KOPT-K1 (cell line): ENCODE measurements at regions not wholly inside any gene's neighbourhood (a gene's known extent, or its start where the extent isn't known, plus 50 kb on each side); places are given as distances from the start of the nearest gene placed in this dataset.

Source experiments
- H3K27ac ChIP-seq: fragments of 200-600 bp; sonication (generic); 2 replicates; pipeline ENCODE4 v1.5.1; 2016; ENCODE audit warnings: antibody characterized with exemption, mild to moderate bottlenecking, low read depth, low read length; ENCODE audit not compliant: poor library complexity, severe bottlenecking
- H3K36me3 ChIP-seq: fragments of 200-600 bp; sonication (generic); 2 replicates; pipeline ENCODE4 v1.5.1; 2017; ENCODE audit warnings: antibody characterized with exemption, mild to moderate bottlenecking, low read length, moderate library complexity; ENCODE audit not compliant: insufficient read depth
- H3K9me3 ChIP-seq: fragments of 200-600 bp; sonication (generic); 2 replicates; pipeline ENCODE4 v1.5.1; 2017; ENCODE audit warnings: antibody characterized with exemption, low read length, mild to moderate bottlenecking; ENCODE audit not compliant: insufficient read depth, poor library complexity, severe bottlenecking

GRCh38 chr4:58646126-58646525 is 1535.9 kb upstream of the IGFBP7 start:
- H3K27ac ChIP-seq = no peak overlapping the region
- no peaks in the 10 kb centered on the region for H3K36me3 ChIP-seq
- H3K9me3 ChIP-seq = no peaks in the 10 kb centered on the region

- Histone ChIP-seq H3K27ac (no peak overlapping the region), H3K9me3 (no peaks in the 10 kb centered on the region), H3K36me3 (no peaks in the 10 kb centered on the region)
Measured at GRCh38 chr4:58644549-58644948, 1534.4 kb upstream of the IGFBP7 start.

GRCh38 chr4:58636381-58636780 is 1526.2 kb upstream of the IGFBP7 start:
- Histone ChIP-seq H3K9me3 (no peaks in the 10 kb centered on the region), H3K27ac (no peak overlapping the region), H3K36me3 (no peaks in the 10 kb centered on the region)

- Histone ChIP-seq H3K27ac (no peak overlapping the region), H3K9me3 (no peaks in the 10 kb centered on the region), H3K36me3 (no peaks in the 10 kb centered on the region)
Measured at GRCh38 chr4:58617226-58617625, 1507.0 kb upstream of the IGFBP7 start.

GRCh38 chr4:58611012-58611411 is 1500.8 kb upstream of the IGFBP7 start:
- Histone ChIP-seq H3K36me3 (no peaks in the 10 kb centered on the region), H3K9me3 (no peaks in the 10 kb centered on the region), H3K27ac (no peak overlapping the region)

- Histone ChIP-seq H3K36me3 (no peaks in the 10 kb centered on the region), H3K27ac (no peak overlapping the region), H3K9me3 (no peaks in the 10 kb centered on the region)
Measured at GRCh38 chr4:58606303-58606702, 1496.1 kb upstream of the IGFBP7 start.

- Histone ChIP-seq H3K9me3 (no peaks in the 10 kb centered on the region), H3K36me3 (no peaks in the 10 kb centered on the region), H3K27ac (no peak overlapping the region)
Measured at GRCh38 chr4:58603951-58604350, 1493.8 kb upstream of the IGFBP7 start.

- Histone ChIP-seq H3K27ac (no peak overlapping the region), H3K36me3 (no peaks in the 10 kb centered on the region), H3K9me3 (no peaks in the 10 kb centered on the region)
Measured at GRCh38 chr4:58602731-58603359, 1492.7 kb upstream of the IGFBP7 start.

- Histone ChIP-seq H3K36me3 (no peaks in the 10 kb centered on the region), H3K9me3 (no peaks in the 10 kb centered on the region), H3K27ac (no peak overlapping the region)
Measured at GRCh38 chr4:58602022-58602421, 1491.8 kb upstream of the IGFBP7 start.

- Histone ChIP-seq H3K9me3 (no peaks in the 10 kb centered on the region), H3K36me3 (no peaks in the 10 kb centered on the region), H3K27ac (no peak overlapping the region)
Measured at GRCh38 chr4:58600290-58600689, 1490.1 kb upstream of the IGFBP7 start.

- Histone ChIP-seq H3K9me3 (no peaks in the 10 kb centered on the region), H3K27ac (no peak overlapping the region), H3K36me3 (no peaks in the 10 kb centered on the region)
Measured at GRCh38 chr4:58590722-58591121, 1480.5 kb upstream of the IGFBP7 start.

- Histone ChIP-seq H3K27ac (no peak overlapping the region), H3K9me3 (no peaks in the 10 kb centered on the region), H3K36me3 (no peaks in the 10 kb centered on the region)
Measured at GRCh38 chr4:58587856-58588255, 1477.7 kb upstream of the IGFBP7 start.

GRCh38 chr4:58566260-58566659 is 1456.1 kb upstream of the IGFBP7 start:
- Histone ChIP-seq H3K9me3 (no peaks in the 10 kb centered on the region), H3K36me3 (no peaks in the 10 kb centered on the region), H3K27ac (no peak overlapping the region)

GRCh38 chr4:58564695-58565475 is 1454.7 kb upstream of the IGFBP7 start:
- Histone ChIP-seq H3K9me3 (no peaks in the 10 kb centered on the region), H3K36me3 (no peaks in the 10 kb centered on the region), H3K27ac (no peak overlapping the region)

- Histone ChIP-seq H3K36me3 (no peaks in the 10 kb centered on the region), H3K9me3 (no peaks in the 10 kb centered on the region), H3K27ac (no peak overlapping the region)
Measured at GRCh38 chr4:58561170-58561569, 1451.0 kb upstream of the IGFBP7 start.

- no peaks in the 10 kb centered on the region for H3K9me3 ChIP-seq
- no peak overlapping the region for H3K27ac ChIP-seq
- H3K36me3 ChIP-seq = no peaks in the 10 kb centered on the region
Measured at GRCh38 chr4:58560736-58561135, 1450.6 kb upstream of the IGFBP7 start.
